ENCODE measurements at regions not wholly inside any gene's neighbourhood (a gene's known extent, or its start where the extent isn't known, plus 50 kb on each side); places are given as distances from the start of the nearest gene placed in this dataset.
"Not testable (repeated sequence)": the region's sequence is repeated elsewhere in the genome, so short reads cannot be mapped to it uniquely, and the experiment has no call there.

- not testable (repeated sequence) for TF ChIP-seq ZBTB33 (CRISPR knock-in tag; IDR thresholded peaks at IDR 0.05); ZNF274 (IDR thresholded peaks at IDR 0.05; ENCODE audit: borderline replicate concordance, low read depth, low read length); POLR2AphosphoS5 (IDR thresholded peaks at IDR 0.05; ENCODE audit: control insufficient read depth, insufficient read depth, low read depth, low read length); FOS (IDR thresholded peaks at IDR 0.05; ENCODE audit: extremely low read depth, insufficient read length); ZNF133 (CRISPR knock-in tag; IDR thresholded peaks at IDR 0.05); HDAC6 (IDR thresholded peaks at IDR 0.05; ENCODE audit: low read depth, low read length); GTF2B (IDR thresholded peaks at IDR 0.05; ENCODE audit: extremely low read depth, insufficient read length); ATF2 (CRISPR knock-in tag; IDR thresholded peaks at IDR 0.05); NR2C2 (CRISPR knock-in tag; IDR thresholded peaks at IDR 0.05); NR2C2 (tag; IDR thresholded peaks at IDR 0.05); CXXC5 (CRISPR knock-in tag; IDR thresholded peaks at IDR 0.05)
These were observed 79.4 kb upstream of the MKI67 start for GRCh38 chr10:128205591-128205990.

Data from K562 (cell line).